Activated CD4-positive, alpha-beta T cell treated with anti-CD3 and anti-CD28 coated beads, Interleukin-2, amount 50 U/mL, for 16 hours (primary cell): ENCODE measurements at regions not wholly inside any gene's neighbourhood (a gene's known extent, or its start where the extent isn't known, plus 50 kb on each side); places are given as distances from the start of the nearest gene placed in this dataset.

Experiments
- DNase-seq: peaks from one replicate; pipeline ENCODE4 v3.0.0-alpha.2; 2020

- DNase-seq: no peak
These were observed 449.9 kb downstream of the CD109 start for GRCh38 chr6:74145931-74146330.

DNA sequence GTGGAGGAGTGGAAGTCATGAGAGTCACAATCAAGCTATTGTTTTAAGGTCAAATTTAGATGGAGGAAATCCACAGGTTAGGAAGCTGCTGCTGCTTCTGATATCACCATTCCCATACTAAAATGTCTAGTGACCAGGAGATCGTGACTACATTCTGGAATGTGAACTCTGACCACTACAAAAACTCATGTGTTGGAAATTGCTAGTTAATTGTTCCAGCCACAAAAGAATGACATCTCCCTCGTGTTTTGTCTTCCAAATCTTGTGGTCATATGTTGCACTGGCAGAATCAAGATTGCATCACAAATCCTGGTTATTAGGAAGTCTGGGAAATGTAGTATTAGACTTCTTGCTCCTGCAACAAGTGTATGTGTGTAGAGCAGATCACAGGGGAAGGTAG, 441.9 kb downstream of the CD109 start:
- DNase-seq: no peak

DNA sequence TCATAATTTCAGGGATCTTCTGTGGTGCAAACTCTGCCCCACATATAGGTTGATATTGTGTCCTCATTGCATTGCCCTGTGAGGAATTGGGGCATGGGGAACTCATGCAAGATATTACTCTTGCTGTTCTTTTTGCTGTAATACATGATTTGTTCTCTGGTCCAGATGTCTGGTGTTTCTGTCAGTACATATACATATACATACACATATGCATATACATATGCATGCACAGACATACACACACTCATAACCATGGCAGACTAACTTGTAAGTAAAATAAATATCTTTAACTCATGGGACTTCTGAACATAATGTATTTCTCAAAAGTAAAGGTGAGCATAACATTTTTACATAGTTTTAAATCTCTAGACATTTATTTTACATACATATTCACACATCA, 438.3 kb downstream of the CD109 start:
- no peak for DNase-seq

DNA sequence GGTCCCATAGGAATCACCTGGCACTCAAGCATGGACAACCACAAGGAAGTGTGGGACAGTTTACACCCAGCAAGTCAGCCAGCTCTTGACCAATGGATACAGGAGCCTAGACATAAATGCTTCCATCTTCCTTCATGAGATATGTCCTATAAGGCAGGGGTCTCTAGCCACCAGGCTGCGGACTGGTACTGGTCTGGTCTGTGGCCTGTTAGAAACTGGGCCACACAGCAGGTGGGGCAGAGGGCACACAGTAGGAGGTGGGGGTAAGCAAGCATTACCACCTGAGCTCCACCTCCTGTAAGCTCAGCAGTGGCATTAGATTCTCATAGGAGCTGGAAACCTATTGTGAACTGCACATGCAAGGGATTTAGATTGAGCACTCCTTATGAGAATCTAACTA, 437.1 kb downstream of the CD109 start:
- no peak for DNase-seq

DNA sequence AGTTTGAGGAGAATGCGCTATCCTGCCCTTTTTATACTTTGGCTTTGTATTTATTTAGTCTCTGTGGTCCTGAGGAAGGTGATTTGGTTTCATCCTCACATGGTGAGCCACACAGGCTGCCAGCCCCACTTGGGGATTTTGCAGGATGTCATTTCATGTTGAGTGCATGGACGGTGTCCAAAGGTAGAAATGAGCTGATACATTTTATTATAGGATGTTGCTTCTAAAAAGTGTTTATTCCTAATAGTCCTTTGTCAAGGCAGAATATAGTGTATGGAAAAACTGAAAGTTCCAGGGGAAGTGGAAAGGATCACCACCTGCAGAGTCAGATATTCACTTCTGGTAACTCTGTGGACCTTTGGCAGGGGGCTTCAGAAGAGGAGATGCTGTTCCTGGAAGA, 434.6 kb downstream of the CD109 start:
- no peak for DNase-seq

DNA sequence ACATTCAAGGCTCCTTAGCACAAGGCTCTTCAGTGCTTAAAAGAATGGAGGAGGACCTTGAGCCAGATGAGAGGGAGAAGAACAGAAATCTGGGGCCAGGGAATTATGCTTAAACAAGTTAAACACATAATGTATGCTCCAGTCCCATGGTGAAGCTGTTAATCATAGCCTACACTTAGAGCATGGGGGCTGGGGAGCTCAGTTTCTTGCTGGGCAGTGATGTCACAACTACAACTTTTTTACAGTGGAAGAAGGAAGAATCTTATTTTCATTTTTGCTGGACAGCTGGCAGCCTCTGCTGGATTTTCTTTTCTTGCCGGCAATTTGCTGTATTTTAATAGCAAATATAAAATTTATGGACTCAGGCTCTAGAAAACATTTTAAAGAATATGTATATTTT, 432.5 kb downstream of the CD109 start:
- no peak for DNase-seq

GRCh38 chr6:74117113-74117512, 421.1 kb downstream of the CD109 start:
- DNase-seq: no peak

- no peak for DNase-seq
These were observed 419.7 kb downstream of the CD109 start for GRCh38 chr6:74115674-74116073.

GRCh38 chr6:74114428-74114827, 418.4 kb downstream of the CD109 start:
- no peak for DNase-seq

DNA sequence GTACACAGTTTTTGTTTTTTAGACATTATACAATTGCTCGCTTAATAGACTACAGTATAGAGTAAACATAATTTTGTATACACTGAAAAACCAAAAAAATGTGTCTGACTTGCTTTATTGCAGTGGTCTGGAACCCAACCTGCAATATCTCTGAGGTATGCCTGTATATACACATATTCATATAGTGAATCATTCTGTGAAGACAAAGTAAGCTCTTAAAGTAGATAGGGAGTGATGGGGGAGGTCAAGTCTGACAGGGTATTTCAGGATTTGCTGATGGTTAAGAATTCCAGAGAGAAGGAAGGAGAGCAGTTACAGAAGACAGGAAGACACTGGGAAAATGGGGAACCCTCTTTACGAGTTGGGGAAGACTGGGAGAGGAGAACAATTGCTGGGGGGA, 417.9 kb downstream of the CD109 start:
- no peak for DNase-seq

- no peak for DNase-seq
These were observed 407.4 kb downstream of the CD109 start for GRCh38 chr6:74103417-74103816.

- DNase-seq: no peak
These were observed 404.8 kb downstream of the CD109 start for GRCh38 chr6:74100719-74101287.

GRCh38 chr6:74096329-74096728, 400.3 kb downstream of the CD109 start:
- DNase-seq: no peak

DNA sequence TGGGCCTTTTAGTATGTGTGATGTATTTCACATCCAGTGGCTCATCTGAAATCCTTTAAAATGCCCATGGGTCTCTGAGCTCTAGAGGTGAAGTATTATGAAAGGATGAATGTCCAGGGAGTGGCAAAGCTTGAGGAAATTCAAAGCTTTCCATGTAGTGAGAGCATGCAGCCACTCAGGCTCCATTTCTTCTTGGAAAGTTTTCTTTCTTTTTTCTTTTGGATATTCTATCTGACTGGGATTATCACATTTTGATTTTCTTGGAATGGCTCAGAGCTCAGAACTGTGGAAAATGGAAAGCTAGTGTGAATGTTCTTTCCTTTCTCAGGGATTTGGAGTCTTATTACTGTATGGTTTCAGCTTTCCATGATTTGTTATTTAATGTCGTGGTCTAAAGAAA, 397.4 kb downstream of the CD109 start:
- no peak for DNase-seq

DNA sequence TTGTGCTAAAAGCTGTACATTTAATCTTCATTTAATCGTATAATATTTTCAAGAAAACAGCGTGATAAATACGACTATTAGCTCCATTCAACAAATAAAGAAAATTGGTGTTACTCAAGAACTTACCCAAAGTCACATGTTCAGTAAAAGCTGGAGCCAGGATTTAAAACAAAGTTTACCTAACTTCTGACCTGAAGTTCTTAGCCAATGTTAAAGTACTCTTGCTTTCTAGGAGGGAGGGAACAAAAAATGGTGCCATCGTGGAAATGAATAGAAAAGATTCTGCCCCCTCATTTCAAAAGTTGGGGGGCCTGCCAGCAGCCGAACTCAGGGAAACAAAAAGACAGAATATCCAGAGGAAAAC, 395.8 kb downstream of the CD109 start:
- DNase-seq: no peak

GRCh38 chr6:74091136-74091793, 395.3 kb downstream of the CD109 start:
- DNase-seq: peak; percentile 24

GRCh38 chr6:74087899-74088298, 391.9 kb downstream of the CD109 start:
- no peak for DNase-seq

DNA sequence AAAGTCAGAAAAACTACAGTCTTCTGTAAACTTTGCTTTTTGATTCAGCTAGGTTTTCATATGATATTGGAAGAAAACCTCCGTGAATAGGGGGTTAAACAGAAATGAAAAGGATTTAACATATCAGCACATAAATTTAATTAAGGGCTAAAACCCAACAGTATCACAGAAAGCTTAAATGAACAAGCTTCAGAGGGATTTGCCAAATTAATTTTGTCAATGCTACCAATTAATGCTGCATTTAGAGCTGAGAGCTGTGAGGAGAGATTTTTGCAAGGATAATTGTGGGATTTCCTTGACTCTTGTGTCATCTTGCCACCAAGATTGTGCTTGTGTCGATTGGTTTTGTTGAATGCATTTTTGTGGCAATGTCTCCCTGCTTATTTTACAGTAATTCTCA, 379.9 kb downstream of the CD109 start:
- DNase-seq: no peak

- no peak for DNase-seq
These were observed 379.3 kb downstream of the CD109 start for GRCh38 chr6:74075323-74075722.

DNA sequence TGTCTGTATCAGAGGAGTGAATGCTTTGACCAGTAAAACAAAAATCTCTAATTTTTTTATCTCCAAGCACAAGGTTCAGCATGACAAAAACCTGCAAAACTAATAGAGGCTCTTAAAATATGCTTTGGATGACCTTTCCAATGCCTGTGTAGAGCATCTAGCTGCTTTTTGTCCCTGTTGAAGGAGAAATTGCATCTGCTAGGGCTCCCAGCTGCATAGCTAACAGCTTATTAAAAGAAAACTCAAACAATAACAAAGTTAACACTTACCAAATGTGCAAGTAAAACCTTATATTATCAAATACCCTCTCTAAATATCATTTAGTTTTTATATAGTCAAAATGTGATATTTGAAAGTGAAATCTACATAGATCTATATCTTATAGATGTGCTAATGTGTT, 378.6 kb downstream of the CD109 start:
- no peak for DNase-seq

DNA sequence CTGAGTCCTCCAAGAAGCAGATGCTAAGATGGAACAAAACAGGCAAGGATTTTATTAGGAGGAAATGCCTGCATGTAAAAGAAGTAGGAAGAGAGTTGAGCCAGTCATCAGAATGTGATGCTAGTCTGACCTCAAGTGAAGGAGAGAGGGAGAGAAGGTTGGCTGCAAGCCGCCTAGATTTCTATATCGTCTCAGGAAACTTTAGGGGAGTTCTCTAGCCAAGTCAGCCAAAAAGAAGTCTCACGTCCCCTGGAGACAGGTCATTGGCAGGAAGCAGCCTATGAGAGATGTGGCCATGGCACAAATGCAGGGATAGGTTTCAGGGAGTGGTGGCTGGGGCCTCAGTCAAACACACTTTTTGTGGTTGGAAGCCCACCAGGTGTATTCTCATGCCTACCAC, 378.0 kb downstream of the CD109 start:
- no peak for DNase-seq

DNA sequence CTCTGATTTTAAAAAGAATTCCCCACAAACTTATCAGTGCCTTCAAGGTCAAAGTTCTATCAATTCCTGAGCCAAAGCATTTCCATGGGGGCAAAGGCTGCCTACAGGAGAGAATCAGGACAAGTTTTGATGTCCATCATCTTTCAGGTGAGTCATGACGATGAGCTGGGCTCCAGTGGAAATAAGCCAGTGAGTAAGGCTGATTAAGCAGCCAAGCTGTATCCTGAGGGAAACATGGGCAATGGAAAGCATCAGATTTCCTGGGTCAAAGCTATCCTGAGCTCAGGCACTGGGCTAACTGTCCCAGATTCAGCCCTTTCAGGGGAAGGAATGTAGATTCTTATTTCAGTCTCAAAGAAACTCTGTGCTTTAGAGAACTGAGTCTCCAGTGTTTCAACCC, 377.4 kb downstream of the CD109 start:
- no peak for DNase-seq

- DNase-seq: no peak
These were observed 375.2 kb downstream of the CD109 start for GRCh38 chr6:74071214-74071613.

DNA sequence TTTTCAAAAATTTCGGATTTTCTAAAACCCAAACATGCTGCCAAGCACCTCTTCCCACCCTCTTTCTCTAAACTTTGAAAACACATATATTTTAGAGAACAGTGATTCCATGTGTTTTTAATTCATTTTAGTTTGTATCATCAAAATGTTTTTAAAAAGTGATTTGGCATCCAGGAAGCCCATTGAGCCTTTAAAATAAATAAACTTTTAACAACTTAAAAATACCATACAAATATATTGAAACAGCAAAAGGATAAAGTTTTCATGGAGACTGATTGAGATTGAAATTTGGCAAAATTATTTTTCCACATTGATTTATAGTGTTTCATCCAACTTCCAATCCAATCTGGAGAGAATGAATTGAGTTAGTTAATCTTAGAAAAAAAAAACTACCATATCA, 374.7 kb downstream of the CD109 start:
- no peak for DNase-seq

- DNase-seq: no peak
These were observed 374.1 kb downstream of the CD109 start for GRCh38 chr6:74070091-74070490.
